Neural progenitor cell (in vitro differentiated cells): ENCODE measurements at regions not wholly inside any gene's neighbourhood (a gene's known extent, or its start where the extent isn't known, plus 50 kb on each side); places are given as distances from the start of the nearest gene placed in this dataset.

Experiments
- EZH2 ChIP-seq: fragments of 200-600 bp; sonication (generic); IDR thresholded peaks from 2 replicates; pipeline ENCODE4 v1.6.1; 2017; ENCODE audit warnings: antibody characterized with exemption, mild to moderate bottlenecking, moderate library complexity
- EZH2phosphoT487 ChIP-seq: fragments of 200-600 bp; sonication (generic); IDR thresholded peaks from 2 replicates; pipeline ENCODE4 v1.6.1; 2017; ENCODE audit warnings: antibody characterized with exemption
- TF ChIP-seq, protein P1 (sequence below): fragments of 200-600 bp; sonication (generic); IDR thresholded peaks from 2 replicates; pipeline ENCODE4 v1.5.1; 2017; ENCODE audit warnings: antibody characterized with exemption, mild to moderate bottlenecking

DNA sequence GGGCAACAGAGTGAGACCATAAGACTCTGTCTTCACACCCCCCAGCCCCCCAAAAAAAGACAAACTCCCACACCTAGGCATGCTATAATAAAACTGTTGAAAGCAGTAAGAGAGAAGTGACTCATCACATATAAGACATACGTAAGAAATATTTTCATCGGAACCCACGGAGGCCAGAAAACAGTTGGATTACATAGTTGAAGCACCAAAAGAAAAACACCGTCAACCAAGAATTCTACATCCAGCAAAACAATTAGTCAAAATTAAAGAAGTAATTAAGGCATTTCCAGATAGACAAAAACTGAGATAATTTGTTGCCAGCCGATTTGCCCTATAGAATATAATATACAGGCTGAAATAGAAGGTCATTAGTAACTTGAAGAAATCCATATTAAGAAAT is 128.7 kb downstream of the VAPA start:
- TF ChIP-seq, protein P1, sequence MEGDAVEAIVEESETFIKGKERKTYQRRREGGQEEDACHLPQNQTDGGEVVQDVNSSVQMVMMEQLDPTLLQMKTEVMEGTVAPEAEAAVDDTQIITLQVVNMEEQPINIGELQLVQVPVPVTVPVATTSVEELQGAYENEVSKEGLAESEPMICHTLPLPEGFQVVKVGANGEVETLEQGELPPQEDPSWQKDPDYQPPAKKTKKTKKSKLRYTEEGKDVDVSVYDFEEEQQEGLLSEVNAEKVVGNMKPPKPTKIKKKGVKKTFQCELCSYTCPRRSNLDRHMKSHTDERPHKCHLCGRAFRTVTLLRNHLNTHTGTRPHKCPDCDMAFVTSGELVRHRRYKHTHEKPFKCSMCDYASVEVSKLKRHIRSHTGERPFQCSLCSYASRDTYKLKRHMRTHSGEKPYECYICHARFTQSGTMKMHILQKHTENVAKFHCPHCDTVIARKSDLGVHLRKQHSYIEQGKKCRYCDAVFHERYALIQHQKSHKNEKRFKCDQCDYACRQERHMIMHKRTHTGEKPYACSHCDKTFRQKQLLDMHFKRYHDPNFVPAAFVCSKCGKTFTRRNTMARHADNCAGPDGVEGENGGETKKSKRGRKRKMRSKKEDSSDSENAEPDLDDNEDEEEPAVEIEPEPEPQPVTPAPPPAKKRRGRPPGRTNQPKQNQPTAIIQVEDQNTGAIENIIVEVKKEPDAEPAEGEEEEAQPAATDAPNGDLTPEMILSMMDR: no peak
- no peak for TF ChIP-seq EZH2
- no peak for TF ChIP-seq EZH2phosphoT487
